Left lung (tissue), 4 donors: ENCODE measurements at regions not wholly inside any gene's neighbourhood (a gene's known extent, or its start where the extent isn't known, plus 50 kb on each side); places are given as distances from the start of the nearest gene placed in this dataset.

Experiments
- ATAC-seq: fragments of 200-7000 bp; cut with Tn5 transposase; one replicate; pipeline ENCODE4 v1.9.1; 2020; ENCODE audit warnings: moderate library complexity
- DNase-seq, 4 donors: peaks; one replicate each; pipeline ENCODE4 v3.0.0-alpha.2; 2013 to 2020
- H3K27ac ChIP-seq, 2 donors: fragments of 200-600 bp; sonication (generic) in 1 of 2; one replicate each; pipeline versions ENCODE4 v1.5.0 to v1.8.0; 2020 to 2021
- H3K27me3 ChIP-seq, 2 donors: fragments of 200-600 bp; sonication (generic) in 1 of 2; one replicate each; pipeline versions ENCODE4 v1.5.0 to v1.8.0; 2020 to 2021
- H3K36me3 ChIP-seq, 2 donors: fragments of 200-600 bp; sonication (generic) in 1 of 2; one replicate each; pipeline versions ENCODE4 v1.5.0 to v1.8.0; 2020 to 2021
- H3K4me1 ChIP-seq, 2 donors: fragments of 200-600 bp; one replicate each; pipeline ENCODE4 v1.8.0; 2021
- H3K4me3 ChIP-seq, 2 donors: fragments of 200-600 bp; sonication (generic) in 1 of 2; one replicate each; pipeline versions ENCODE4 v1.5.0 to v1.8.0; 2020 to 2021; ENCODE audit warnings: mild to moderate bottlenecking in 1 of 2
- H3K9me3 ChIP-seq, 2 donors: fragments of 200-600 bp; sonication (generic) in 1 of 2; one replicate each; pipeline versions ENCODE4 v1.5.0 to v1.8.0; 2020 to 2021
- CTCF ChIP-seq, 2 donors: fragments of 200-600 bp; sonication (generic) in 1 of 2; IDR thresholded peaks; one replicate each; pipeline versions ENCODE4 v1.5.0 to v1.8.0; 2021; ENCODE audit warnings: antibody characterized with exemption in 2 of 2
- intact Hi-C, 2 donors: fragments of 100-400 bp; cut with DNase I; formaldehyde crosslinking; loops; one replicate each; pipeline versions ENCODE4 v1.11.2 to v1.14.2; 2022
- donor health status: DM: no; HTN: yes; CAD: no.
- donor health status: DM: no; HTN: no; CAD: no.

GRCh38 chr2:8437949-8438400, 243.9 kb upstream of the ID2 start:
- Histone ChIP-seq H3K36me3 (no peaks in the 10 kb centered on the region), H3K27me3 (no peaks in the 10 kb centered on the region), H3K4me3 (no peak overlapping the region), H3K27ac (no peak overlapping the region), H3K4me1 (peaks cover 0 to 20% of the 10 kb centered on the region in 2 donors), H3K9me3 (no peaks in the 10 kb centered on the region)
- TF ChIP-seq CTCF (IDR thresholded peaks at IDR 0.05) = no peak
- DNase-seq (no peak), ATAC-seq (no peak)
- intact Hi-C loops = no loop called here

- peak; percentile 50 for ATAC-seq
- TF ChIP-seq CTCF (IDR thresholded peaks at IDR 0.05) = no peak
- no peak overlapping the region for H3K4me3 ChIP-seq
Measured at GRCh38 chr2:8438476-8438875, 243.4 kb upstream of the ID2 start.

GRCh38 chr2:8438996-8439395, 242.9 kb upstream of the ID2 start:
- DNase-seq = no peak
- TF ChIP-seq CTCF (IDR thresholded peaks at IDR 0.05) = no peak
- no peak overlapping the region for H3K4me3 ChIP-seq
- peaks cover 0 to 20% of the 10 kb centered on the region in 2 donors for H3K4me1 ChIP-seq
- no peaks in the 10 kb centered on the region for H3K9me3 ChIP-seq
- H3K36me3 ChIP-seq = no peaks in the 10 kb centered on the region
- no peaks in the 10 kb centered on the region for H3K27me3 ChIP-seq
- intact Hi-C loops = no loop called here
- H3K27ac ChIP-seq = peak overlapping the region in 1 of 2 donors; percentile 13
- ATAC-seq = no peak

More at GRCh38 chr2:8438476-8438875, 243.4 kb upstream of the ID2 start:
- Histone ChIP-seq H3K9me3 (no peaks in the 10 kb centered on the region), H3K27ac (peak overlapping the region in 1 of 2 donors; percentile 13), H3K36me3 (no peaks in the 10 kb centered on the region), H3K27me3 (no peaks in the 10 kb centered on the region), H3K4me1 (peaks cover 0 to 20% of the 10 kb centered on the region in 2 donors)
- intact Hi-C loops = no loop called here
- peak in 2 of 4 donors; percentile 63 to 84 for DNase-seq

- no peaks in the 10 kb centered on the region for H3K36me3 ChIP-seq
- H3K27ac ChIP-seq = no peak overlapping the region
- no peaks in the 10 kb centered on the region for H3K9me3 ChIP-seq
- ATAC-seq (no peak), DNase-seq (no peak)
- peaks cover 0 to 20% of the 10 kb centered on the region in 2 donors for H3K4me1 ChIP-seq
- H3K4me3 ChIP-seq = no peak overlapping the region
- intact Hi-C loops = no loop called here
- TF ChIP-seq CTCF (IDR thresholded peaks at IDR 0.05) = no peak
- H3K27me3 ChIP-seq = no peaks in the 10 kb centered on the region
Measured at GRCh38 chr2:8440029-8440778, 241.7 kb upstream of the ID2 start.

GRCh38 chr2:8441371-8441770, 240.5 kb upstream of the ID2 start:
- Histone ChIP-seq H3K4me3 (no peak overlapping the region), H3K36me3 (no peaks in the 10 kb centered on the region), H3K27ac (no peak overlapping the region), H3K4me1 (peaks cover 0 to 12% of the 10 kb centered on the region in 2 donors), H3K9me3 (no peaks in the 10 kb centered on the region), H3K27me3 (no peaks in the 10 kb centered on the region)
- TF ChIP-seq CTCF (IDR thresholded peaks at IDR 0.05) = no peak
- ATAC-seq (no peak), DNase-seq (no peak)
- intact Hi-C loops = no loop called here
